Mesenchymal stem cell (in vitro differentiated cells and primary cell): ENCODE measurements at regions not wholly inside any gene's neighbourhood (a gene's known extent, or its start where the extent isn't known, plus 50 kb on each side); places are given as distances from the start of the nearest gene placed in this dataset.

Experiments used
- DNase-seq: peaks from one replicate; pipeline ENCODE4 v3.0.0-alpha.2; 2013
- H2AFZ ChIP-seq: one replicate; pipeline ENCODE4 v1.6.1; 2013; ENCODE audit warnings: low read depth, mild to moderate bottlenecking, control low read depth, inconsistent platforms, low read length, moderate library complexity
- H2AK5ac ChIP-seq: 2 replicates; pipeline ENCODE4 v1.6.1; 2013; ENCODE audit warnings: low read length, moderate library complexity, mild to moderate bottlenecking, inconsistent platforms; ENCODE audit not compliant: severe bottlenecking
- H2BK120ac ChIP-seq: one replicate; pipeline ENCODE4 v1.6.1; 2013; ENCODE audit warnings: low read depth, mild to moderate bottlenecking, inconsistent platforms, low read length, moderate library complexity
- H2BK12ac ChIP-seq, 2 experiments: one replicate each; pipeline ENCODE4 v1.6.1; 2013; ENCODE audit warnings: inconsistent platforms in 2 of 2, low read length in 2 of 2, mild to moderate bottlenecking in 2 of 2, moderate library complexity in 2 of 2, control low read depth in 1 of 2
- H2BK15ac ChIP-seq: one replicate; pipeline ENCODE4 v1.6.1; 2013; ENCODE audit warnings: mild to moderate bottlenecking, low read depth, inconsistent platforms; ENCODE audit not compliant: poor library complexity, severe bottlenecking
- H2BK5ac ChIP-seq: 2 replicates; pipeline ENCODE4 v1.6.1; 2013; ENCODE audit warnings: low read depth, mild to moderate bottlenecking, low read length, control low read depth, inconsistent platforms; ENCODE audit not compliant: poor library complexity, severe bottlenecking
- H3K14ac ChIP-seq, 2 experiments: one replicate each; pipeline ENCODE4 v1.6.1; 2013; ENCODE audit warnings: inconsistent platforms in 2 of 2, low read length in 2 of 2, control low read depth in 1 of 2, mild to moderate bottlenecking in 1 of 2, moderate library complexity in 1 of 2
- H3K18ac ChIP-seq, 2 experiments: one replicate each; pipeline ENCODE4 v1.6.1; 2013; ENCODE audit warnings: inconsistent platforms in 2 of 2, low read length in 2 of 2, control low read depth in 1 of 2, low read depth in 1 of 2, mild to moderate bottlenecking in 1 of 2
- H3K23ac ChIP-seq, 2 experiments: one replicate each; pipeline ENCODE4 v1.6.1; 2013; ENCODE audit warnings: inconsistent platforms in 2 of 2, low read length in 2 of 2, mild to moderate bottlenecking in 2 of 2, moderate library complexity in 2 of 2, control low read depth in 1 of 2
- H3K27ac ChIP-seq: 2 replicates; pipeline ENCODE4 v1.5.1; 2013; ENCODE audit warnings: mild to moderate bottlenecking, moderate library complexity, low read length, control low read depth, inconsistent platforms; ENCODE audit not compliant: poor library complexity, severe bottlenecking
- H3K27me3 ChIP-seq, 2 experiments: 2 replicates each; pipeline versions ENCODE4 v1.6.1 to v1.7.0; 2013; ENCODE audit warnings: low read length in 2 of 2, mild to moderate bottlenecking in 2 of 2, moderate library complexity in 2 of 2, control low read depth in 1 of 2, inconsistent platforms in 1 of 2; ENCODE audit not compliant: control insufficient read depth in 1 of 2, insufficient read depth in 1 of 2
- H3K36me3 ChIP-seq, 2 experiments: 2 replicates each; pipeline versions ENCODE4 v1.6.1 to v1.7.0; 2013; ENCODE audit warnings: low read length in 2 of 2, control low read depth in 1 of 2, inconsistent platforms in 1 of 2, low read depth in 1 of 2, mild to moderate bottlenecking in 1 of 2; ENCODE audit not compliant: insufficient read depth in 2 of 2, control insufficient read depth in 1 of 2
- H3K4ac ChIP-seq, 2 experiments: one replicate each; pipeline ENCODE4 v1.6.1; 2013; ENCODE audit warnings: inconsistent platforms in 2 of 2, low read length in 2 of 2, mild to moderate bottlenecking in 2 of 2, moderate library complexity in 2 of 2, control low read depth in 1 of 2, low read depth in 1 of 2
- H3K4me1 ChIP-seq: 2 replicates; pipeline ENCODE4 v1.6.1; 2013; ENCODE audit warnings: low read depth, low read length, control low read depth; ENCODE audit not compliant: control insufficient read depth, insufficient read depth
- H3K4me2 ChIP-seq: 2 replicates; pipeline ENCODE4 v1.6.1; 2013; ENCODE audit warnings: low read length, mild to moderate bottlenecking, inconsistent platforms; ENCODE audit not compliant: poor library complexity, severe bottlenecking
- H3K4me3 ChIP-seq, 2 experiments: 2 replicates each; pipeline versions ENCODE4 v1.5.1 to v1.7.0; 2013; ENCODE audit warnings: low read length in 2 of 2, mild to moderate bottlenecking in 2 of 2, control low read depth in 1 of 2, low read depth in 1 of 2; ENCODE audit not compliant: insufficient read depth in 1 of 2
- H3K79me1 ChIP-seq: replicated peaks from 2 replicates; pipeline ENCODE4 v1.6.1; 2013; ENCODE audit warnings: mild to moderate bottlenecking, control low read depth, low read length, inconsistent platforms; ENCODE audit not compliant: poor library complexity, severe bottlenecking
- H3K9ac ChIP-seq: 2 replicates; pipeline ENCODE4 v1.7.0; 2013; ENCODE audit warnings: mild to moderate bottlenecking, low read length, moderate library complexity
- H3K9me3 ChIP-seq: 2 replicates; pipeline ENCODE4 v1.7.0; 2013; ENCODE audit warnings: mild to moderate bottlenecking, low read length; ENCODE audit not compliant: control insufficient read depth
- H4K8ac ChIP-seq: one replicate; pipeline ENCODE4 v1.6.1; 2013; ENCODE audit warnings: inconsistent platforms, mild to moderate bottlenecking, low read length, moderate library complexity
- H4K91ac ChIP-seq: one replicate; pipeline ENCODE4 v1.6.1; 2013; ENCODE audit warnings: mild to moderate bottlenecking, low read length, inconsistent platforms
- WGBS: methylation state at CpG from one replicate; pipeline ENCODE4 v1.1.7; 2013; ENCODE audit warnings: mixed read lengths; 5-methylcytosine and 5-hydroxymethylcytosine counted together

DNA sequence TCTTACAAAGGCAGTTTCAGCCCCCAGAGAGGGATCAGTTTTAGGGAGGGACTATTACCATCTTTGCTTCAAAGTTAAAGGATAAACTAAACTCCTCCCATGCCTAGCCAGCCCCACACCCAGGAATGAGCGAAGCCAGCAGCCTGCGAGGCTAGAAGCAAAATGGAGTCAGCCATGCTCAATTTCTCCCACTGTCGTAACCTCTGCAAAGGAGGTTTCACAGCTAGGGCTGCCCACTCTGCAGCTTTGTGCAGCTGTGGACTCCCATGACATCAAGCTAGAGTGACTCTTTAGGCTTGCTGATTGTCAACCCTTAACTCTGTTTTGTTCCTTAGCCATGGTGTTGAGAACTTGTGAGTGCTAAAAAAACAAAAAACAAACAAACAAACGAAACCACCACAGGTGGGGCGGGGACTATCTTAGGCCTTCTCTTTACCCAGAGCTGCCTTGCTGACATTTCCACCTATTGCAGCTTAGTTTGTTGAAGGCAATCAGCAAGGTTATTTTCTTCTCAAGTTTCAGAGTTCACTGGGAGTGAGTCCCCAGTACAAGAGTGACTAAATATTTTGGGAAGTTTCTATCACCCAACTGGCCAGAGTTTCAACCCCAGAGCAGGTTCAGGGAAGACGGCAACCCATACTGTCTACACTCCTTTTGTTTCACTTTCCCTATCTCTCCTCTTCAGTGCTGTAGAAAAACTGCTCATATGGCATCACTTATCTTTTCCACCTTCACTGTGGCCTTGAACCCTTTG, 592.1 kb downstream of the XIRP2 start:
- H4K91ac ChIP-seq = no peak overlapping the region
- no peak overlapping the region for H2BK12ac ChIP-seq
- H3K4me3 ChIP-seq = no peak overlapping the region
- no peaks in the 10 kb centered on the region for H3K27me3 ChIP-seq
- WGBS = 72% methylated on average over 6 of the region's 6 CpGs
- H3K18ac ChIP-seq = peak overlapping the region in 1 of 2 experiments; percentile 71
- H2AK5ac ChIP-seq = no peak overlapping the region
- peak overlapping the region; percentile 45 for H4K8ac ChIP-seq
- H3K4me1 ChIP-seq = peaks cover 2% of the 10 kb centered on the region
- H2BK120ac ChIP-seq = no peak overlapping the region
- no peaks in the 10 kb centered on the region for H3K79me1 ChIP-seq
- DNase-seq = no peak
- no peak overlapping the region for H3K9ac ChIP-seq
- H3K4me2 ChIP-seq = no peak overlapping the region
- no peaks in the 10 kb centered on the region for H3K9me3 ChIP-seq
- no peak overlapping the region for H2BK5ac ChIP-seq
- H3K27ac ChIP-seq = no peak overlapping the region
- no peaks in the 10 kb centered on the region for H3K36me3 ChIP-seq
- no peak overlapping the region for H3K23ac ChIP-seq
- H2BK15ac ChIP-seq = no peak overlapping the region
- no peak overlapping the region for H3K4ac ChIP-seq
- H2AFZ ChIP-seq = no peak overlapping the region
- no peak overlapping the region for H3K14ac ChIP-seq

DNA sequence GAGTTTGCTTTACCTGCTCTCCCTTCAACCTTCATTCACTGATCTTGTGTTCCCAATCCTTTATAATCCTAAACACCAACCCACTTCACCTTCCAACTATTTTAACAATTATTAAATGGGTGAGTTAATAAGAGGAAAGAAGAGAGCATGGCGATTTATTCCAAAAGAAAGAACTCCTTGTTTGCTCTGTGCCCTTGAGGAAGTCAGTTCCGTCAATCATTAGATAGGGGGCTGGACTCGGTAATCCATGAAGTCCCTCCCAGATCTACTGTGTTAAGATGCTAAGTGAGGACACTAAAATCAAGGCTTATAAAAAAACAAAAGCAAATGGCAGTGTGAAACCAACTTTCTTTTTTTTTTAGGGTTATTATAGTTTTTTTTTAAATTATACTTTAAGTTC, 589.9 kb downstream of the XIRP2 start:
- 90% methylated on average over 3 of the region's 3 CpGs for WGBS
- H2BK15ac ChIP-seq = no peak overlapping the region
- no peak overlapping the region for H3K14ac ChIP-seq
- H4K8ac ChIP-seq = no peak overlapping the region
- H2AK5ac ChIP-seq = no peak overlapping the region
- no peaks in the 10 kb centered on the region for H3K79me1 ChIP-seq
- H2BK12ac ChIP-seq = no peak overlapping the region
- H3K27me3 ChIP-seq = no peaks in the 10 kb centered on the region
- no peak overlapping the region for H2BK120ac ChIP-seq
- H3K18ac ChIP-seq = no peak overlapping the region
- H3K36me3 ChIP-seq = no peaks in the 10 kb centered on the region
- H2AFZ ChIP-seq = no peak overlapping the region
- H3K4me2 ChIP-seq = no peak overlapping the region
- H3K4me1 ChIP-seq = peaks cover 2% of the 10 kb centered on the region
- no peak overlapping the region for H2BK5ac ChIP-seq
- H3K4me3 ChIP-seq = no peak overlapping the region
- DNase-seq = no peak
- no peak overlapping the region for H3K4ac ChIP-seq
- H4K91ac ChIP-seq = no peak overlapping the region
- no peaks in the 10 kb centered on the region for H3K9me3 ChIP-seq
- no peak overlapping the region for H3K27ac ChIP-seq
- H3K9ac ChIP-seq = no peak overlapping the region
- H3K23ac ChIP-seq = no peak overlapping the region

DNA sequence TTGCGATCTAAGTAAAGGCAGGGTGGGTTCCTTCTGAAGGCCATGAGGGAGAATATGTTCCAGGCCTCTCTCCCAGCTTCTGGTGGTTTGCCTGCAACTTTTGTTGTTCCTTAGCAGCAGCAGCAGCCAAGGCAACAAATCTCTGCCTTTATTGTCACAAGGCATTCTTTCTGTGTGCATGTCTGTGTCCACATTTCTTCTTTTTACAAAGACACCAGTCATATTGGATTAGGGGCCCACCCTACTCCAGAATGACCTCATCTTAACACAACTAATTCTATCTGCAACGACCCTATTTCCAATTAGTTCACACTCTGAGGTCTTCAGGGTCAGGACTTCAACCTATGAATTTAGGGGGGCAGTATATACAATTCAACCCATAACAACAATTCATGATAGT, 587.5 kb downstream of the XIRP2 start:
- H3K18ac ChIP-seq = no peak overlapping the region

DNA sequence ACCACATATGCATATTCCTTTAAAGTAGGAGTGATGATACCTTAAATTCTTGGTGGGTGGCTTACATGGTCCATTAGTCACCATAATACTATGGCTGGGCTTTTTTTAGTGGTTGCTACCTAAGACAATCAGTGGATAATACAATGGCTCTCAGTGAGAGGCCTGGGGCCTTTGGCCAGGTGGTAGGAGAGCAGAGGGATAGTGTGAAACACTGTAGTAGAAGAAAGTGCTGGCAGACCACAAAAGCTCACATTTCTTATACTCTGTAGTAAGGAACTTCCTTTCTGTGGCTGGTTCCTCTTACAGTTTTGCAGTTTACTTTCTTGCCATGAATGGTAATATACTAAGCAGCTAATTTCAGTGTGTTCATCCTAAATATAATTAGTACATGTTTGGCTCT, 583.5 kb downstream of the XIRP2 start:
- Histone ChIP-seq H3K4me1 (no peaks in the 10 kb centered on the region), H2AK5ac (no peak overlapping the region), H3K27ac (no peak overlapping the region), H2BK5ac (no peak overlapping the region), H2BK15ac (no peak overlapping the region), H3K14ac (no peak overlapping the region), H3K79me1 (no peaks in the 10 kb centered on the region), H3K4me3 (no peak overlapping the region), H3K23ac (no peak overlapping the region), H4K8ac (no peak overlapping the region), H3K27me3 (no peaks in the 10 kb centered on the region), H4K91ac (no peak overlapping the region), H3K36me3 (no peaks in the 10 kb centered on the region), H2BK12ac (no peak overlapping the region), H3K9me3 (no peaks in the 10 kb centered on the region), H2AFZ (no peak overlapping the region), H3K4me2 (no peak overlapping the region), H3K18ac (no peak overlapping the region), H2BK120ac (no peak overlapping the region), H3K4ac (no peak overlapping the region), H3K9ac (no peak overlapping the region)
- DNase-seq = no peak

More for the DNA sequence above, 587.5 kb downstream of the XIRP2 start:
- no peak overlapping the region for H3K4me2 ChIP-seq
- H4K8ac ChIP-seq = no peak overlapping the region
- H2BK5ac ChIP-seq = no peak overlapping the region
- no peak overlapping the region for H4K91ac ChIP-seq
- no peaks in the 10 kb centered on the region for H3K36me3 ChIP-seq
- H3K4me3 ChIP-seq = no peak overlapping the region
- H3K4me1 ChIP-seq = peaks cover 2% of the 10 kb centered on the region
- no peak overlapping the region for H3K9ac ChIP-seq
- H2BK120ac ChIP-seq = no peak overlapping the region
- no peak for DNase-seq
- H2AK5ac ChIP-seq = no peak overlapping the region
- no peak overlapping the region for H2BK12ac ChIP-seq
- H3K79me1 ChIP-seq = no peaks in the 10 kb centered on the region
- no peak overlapping the region for H2BK15ac ChIP-seq
- no peak overlapping the region for H3K14ac ChIP-seq
- no peak overlapping the region for H3K27ac ChIP-seq
- H3K4ac ChIP-seq = no peak overlapping the region
- no peaks in the 10 kb centered on the region for H3K27me3 ChIP-seq
- H2AFZ ChIP-seq = no peak overlapping the region
- WGBS = 60% methylated on average over 2 of the region's 2 CpGs
- H3K9me3 ChIP-seq = no peaks in the 10 kb centered on the region
- H3K23ac ChIP-seq = no peak overlapping the region
